Stimulated activated CD4-positive, alpha-beta T cell treated with anti-CD3 and anti-CD28 coated beads, TNF-alpha, amount 100 ng/mL, for 1 hour (primary cell): ENCODE measurements at regions not wholly inside any gene's neighbourhood (a gene's known extent, or its start where the extent isn't known, plus 50 kb on each side); places are given as distances from the start of the nearest gene placed in this dataset.
"Not testable (repeated sequence)": the region's sequence is repeated elsewhere in the genome, so short reads cannot be mapped to it uniquely, and the experiment has no call there.

Experiments
- DNase-seq, 3 donors: peaks; one replicate each; pipeline ENCODE4 v3.0.0-alpha.2; 2020; ENCODE audit warnings: low read depth in 3 of 3, low spot score in 1 of 3

DNA sequence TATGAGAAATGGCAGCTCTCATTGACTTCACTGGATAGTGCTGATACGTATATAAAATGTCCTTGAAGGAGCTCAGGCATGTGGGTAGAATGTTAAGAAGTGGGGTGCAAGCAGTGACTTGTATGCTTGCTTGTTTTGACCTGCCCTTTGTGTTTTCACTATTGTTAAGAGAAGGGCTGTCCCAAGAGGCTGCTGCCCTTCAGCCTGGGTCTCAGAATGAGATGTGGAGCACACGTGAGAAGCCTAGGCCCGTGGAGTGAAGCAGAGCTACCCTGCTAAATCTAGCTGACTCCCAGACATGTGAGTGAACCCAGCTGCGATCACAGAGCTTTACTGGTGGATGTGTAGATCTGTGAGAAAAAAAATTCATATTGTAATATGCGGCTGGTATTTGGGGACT is 305.3 kb upstream of the RGS17 start:
- DNase-seq, result no peak

DNA sequence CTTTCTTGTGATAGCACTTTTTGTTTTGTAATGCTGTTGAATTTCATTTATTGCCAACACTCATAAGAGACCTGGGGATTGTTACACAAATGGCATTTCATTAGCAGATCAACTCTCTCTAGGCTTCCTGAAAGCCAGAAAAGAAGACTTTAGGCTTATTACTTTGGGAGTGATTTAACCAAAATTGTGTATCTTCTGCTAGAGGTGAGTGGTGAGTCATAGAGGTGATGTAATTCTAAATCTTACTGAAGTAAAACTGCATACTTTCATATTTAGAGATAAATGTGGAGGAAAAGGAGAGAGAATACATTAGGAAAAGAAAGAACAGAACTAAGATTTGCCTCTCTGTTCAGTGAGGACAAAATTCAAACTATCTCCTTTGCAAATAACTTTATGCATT is 304.7 kb upstream of the RGS17 start:
- no peak for DNase-seq

DNA sequence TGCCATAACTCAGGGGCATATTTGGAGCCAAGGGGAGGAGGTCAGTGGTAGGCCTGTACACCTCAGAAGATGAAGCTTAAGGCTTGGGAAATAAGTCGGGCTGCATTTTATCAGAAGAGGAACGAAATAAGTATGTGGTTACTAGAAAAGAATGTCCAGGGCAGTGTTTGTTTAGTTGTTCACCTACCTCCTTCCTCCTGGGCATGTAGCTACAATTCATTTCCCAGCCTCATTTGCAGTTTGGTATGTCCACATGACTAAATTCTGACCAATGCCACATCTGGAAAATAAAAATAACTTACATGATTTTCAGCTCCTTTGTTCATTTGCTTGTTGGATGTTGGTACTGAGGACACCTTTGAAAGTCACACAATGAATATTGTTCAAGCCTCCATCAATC is 294.5 kb upstream of the RGS17 start:
- no peak for DNase-seq

DNA sequence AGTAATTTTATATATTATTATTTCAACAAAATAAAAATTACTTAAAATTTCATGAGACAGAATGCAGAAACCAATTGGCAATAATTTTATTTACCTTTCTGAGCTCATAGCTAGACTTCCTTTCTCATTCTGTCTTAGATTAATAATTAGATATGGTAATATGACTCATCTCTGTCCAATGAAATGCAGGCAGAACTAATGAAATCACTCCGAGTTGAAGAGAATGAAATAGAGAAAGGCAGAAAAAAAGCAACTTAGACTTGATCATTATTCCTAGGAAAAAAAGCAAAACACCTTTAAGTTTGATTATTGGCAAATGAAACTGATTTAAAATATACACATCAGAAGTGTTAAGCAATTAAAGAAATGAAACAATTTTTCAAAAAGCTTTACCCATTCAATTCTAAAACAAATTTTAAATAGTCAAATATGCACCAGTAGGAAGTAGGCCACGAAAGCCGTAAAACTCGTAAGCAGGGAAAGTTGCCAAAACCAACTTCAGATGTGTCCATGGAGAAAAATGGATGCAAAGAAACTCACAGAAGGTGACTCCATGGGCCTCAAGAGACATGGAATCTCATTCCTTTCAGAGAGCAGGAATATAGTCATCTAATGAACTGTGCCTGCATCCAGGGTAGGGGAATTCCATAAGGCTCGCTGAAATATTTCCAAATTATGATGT is 293.8 kb upstream of the RGS17 start:
- no peak for DNase-seq

DNA sequence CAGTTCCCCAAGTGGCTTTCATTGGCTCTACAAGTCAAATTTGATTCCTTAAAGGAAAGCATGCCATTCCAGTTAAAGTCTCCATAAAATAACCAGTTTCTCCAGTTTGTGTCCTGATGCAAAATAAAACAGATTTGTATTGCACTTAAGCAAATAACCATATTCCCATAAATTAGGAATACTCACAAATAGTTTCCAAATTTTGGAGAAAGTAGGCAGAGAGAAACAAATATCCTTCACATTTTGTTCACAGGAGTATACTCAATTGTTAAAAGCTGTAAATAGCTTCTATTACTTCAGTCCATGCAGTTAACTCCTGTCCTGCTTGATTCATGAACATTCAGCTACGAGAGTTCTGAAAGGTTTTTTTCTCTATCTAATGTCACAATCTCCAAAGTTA is 281.4 kb upstream of the RGS17 start:
- DNase-seq, result no peak

DNA sequence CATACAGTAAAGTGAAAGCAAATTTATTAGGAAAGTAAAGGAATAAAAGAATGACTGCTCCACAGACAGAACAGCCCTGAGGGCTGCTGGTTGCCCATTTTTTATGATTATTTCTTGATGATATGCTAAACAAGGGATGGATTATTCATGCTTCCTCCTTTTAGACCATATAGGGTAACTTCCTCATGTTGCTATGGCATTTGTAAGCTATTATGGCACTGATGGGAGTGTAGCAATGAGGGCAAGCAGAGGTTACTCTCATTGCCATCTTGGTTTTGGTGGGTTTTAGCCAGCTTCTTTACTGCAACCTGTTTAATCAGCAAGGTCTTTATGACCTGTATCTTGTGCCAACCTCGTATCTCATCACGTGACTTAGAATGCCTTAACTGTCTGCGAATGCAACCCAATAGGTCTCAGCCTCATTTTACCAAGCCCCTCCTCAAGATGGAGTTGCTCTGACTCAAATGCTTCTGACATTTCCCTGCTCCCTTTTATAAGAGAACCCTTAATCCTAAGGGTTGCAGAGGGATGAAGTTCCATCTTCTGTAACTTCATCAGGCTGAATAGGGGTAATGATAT is 280.1 kb upstream of the RGS17 start:
- no peak for DNase-seq

DNA sequence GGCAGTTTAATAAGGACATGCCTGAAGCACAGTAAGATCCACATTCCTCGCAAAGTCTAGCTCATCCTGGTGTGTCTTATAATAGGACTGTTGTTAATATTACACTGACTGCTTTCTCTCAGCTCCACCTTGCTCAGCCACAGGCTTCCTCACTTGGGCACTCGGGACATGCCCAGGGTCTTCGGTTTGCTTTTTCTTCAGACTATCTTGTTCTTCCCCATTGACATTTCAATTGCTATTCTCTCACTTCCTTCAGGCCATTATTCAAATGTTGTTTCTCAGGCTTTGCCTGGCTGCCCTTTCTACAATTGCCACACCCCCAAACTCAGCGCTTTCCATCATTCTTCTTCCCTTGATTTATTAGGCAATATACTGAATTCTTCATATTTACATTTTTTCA is 274.8 kb upstream of the RGS17 start:
- no peak for DNase-seq

DNA sequence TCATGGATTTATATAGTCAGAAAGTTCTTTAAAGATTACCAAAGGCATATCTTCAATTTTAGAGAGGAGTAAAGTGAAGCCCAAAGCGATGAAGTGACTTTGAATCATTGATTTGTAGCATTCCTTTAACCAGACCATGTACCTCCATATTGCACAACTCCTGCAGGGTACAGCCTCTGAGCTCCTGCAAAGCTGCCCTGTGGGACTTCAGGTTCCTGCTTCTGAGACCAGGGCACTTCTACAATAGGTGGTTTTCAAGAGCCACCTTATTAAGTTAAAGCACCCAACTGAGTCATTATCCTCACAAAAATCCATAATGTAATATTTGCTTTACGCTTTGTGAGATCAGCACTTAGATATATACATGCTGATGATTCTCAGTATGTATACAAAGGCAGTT is 270.7 kb upstream of the RGS17 start:
- DNase-seq, result no peak

DNA sequence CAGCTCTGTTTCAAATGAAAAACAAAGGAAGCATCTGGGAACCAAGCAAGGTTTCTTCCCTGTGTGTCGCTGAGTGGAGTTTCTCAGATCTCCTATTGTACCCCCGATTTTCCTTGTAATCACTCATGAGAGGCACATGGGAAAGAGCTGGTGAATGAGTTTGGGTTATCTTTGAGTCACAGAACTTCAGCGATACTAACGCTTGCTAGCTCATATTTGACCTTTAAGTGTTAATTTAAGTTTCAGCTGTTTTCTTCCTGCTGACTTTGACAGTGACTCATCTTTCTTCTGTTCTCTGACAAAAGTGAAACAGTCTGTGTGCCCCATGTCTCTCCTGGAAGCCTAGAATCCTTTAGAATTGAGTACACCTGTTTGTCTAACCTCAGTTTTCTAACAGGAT is 261.1 kb upstream of the RGS17 start:
- DNase-seq, result no peak

DNA sequence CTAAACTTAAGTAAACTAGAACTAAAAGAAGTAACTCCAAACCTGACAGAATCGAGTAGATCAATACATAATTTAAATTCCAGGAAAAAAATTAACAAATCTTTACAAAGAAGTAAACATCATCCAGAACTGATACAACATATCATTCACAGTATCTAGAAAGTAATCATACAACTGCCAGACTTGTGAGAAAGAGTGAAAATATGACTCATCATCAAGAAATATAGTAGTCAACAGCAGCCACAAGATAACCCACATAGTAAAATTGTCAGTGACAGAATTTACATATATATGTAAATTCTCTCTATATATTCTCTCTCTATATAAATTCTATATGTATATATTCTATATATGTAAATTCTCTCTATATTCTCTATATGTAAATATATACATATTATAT is 242.8 kb upstream of the RGS17 start:
- DNase-seq, result no peak

DNA sequence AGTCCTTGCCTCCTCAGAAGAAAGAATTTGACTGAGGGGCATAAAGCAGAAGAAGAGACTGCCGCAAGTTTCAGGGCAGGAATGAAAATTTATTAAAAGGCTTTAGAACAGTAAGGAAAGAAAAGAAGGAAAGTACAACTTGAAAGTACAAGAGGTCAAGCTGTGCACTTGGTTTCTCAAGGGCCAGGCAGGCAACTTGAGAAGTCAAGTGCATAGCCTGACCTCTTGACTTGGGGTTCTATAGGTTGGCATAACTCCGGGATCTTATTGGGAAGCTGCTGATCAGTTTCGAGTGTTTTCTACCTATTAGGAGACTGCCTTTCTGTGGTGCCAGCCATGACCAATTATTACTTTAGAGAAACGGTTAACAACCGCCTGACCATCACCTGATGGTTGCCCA is 237.0 kb upstream of the RGS17 start:
- no peak for DNase-seq

DNA sequence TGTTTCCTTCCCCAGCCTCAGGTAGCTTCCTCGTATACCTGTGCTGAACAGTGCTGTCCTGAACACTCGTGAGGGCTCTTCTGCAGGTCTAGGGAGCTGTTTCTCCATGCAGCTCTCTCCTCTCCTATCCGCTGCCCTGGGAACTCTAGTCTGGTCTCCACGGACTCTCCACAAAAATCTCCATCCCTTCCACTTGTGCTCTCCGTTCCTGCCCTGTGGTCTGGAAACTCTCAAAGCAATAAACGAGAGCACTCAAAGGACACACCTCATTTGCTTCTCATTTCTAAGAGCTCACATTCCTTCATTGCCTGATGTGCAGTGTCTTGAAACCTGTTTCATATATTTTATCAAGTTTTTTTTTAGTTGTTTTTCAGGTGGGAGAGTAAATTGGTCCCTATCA is 235.9 kb upstream of the RGS17 start:
- DNase-seq, result no peak

DNA sequence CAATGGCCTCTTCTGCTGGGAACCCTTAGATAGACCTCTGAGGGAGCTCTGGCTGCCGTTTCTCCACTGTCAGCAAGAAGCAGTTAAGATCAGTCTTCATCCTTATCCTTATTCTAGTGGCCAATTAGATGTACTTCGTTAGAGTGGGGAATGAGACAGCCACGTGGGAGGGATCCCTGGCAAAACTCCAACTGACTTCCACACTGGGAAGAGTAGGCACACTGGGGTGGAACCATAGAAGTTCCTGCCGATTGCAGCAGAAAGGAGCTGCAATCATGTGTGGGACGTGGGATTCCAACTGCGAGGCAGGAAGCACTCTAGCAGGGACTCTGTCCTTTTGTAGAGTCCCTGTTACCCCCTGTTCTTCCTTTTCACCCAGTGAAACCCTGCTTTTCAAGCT is 226.3 kb upstream of the RGS17 start:
- no peak for DNase-seq

DNA sequence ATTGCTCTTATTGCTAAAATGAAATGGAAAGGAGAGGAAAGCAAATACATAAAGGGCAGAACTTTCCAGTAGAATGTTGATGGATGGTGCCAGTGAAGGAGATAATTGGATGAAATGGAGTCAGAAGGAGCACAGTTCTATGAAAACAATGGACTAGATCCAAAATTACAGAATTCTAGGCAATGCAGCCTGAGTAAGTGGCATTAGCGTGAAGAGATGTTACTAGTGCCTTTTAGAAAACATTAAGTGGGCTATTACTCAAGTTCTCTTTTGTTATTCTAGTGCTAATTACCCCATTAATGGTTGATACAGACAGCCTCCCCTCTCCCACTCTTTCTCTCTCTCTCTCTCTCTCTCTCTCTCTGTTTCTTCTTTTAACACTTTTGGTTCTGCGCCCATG is 209.5 kb upstream of the RGS17 start:
- DNase-seq, result no peak

DNA sequence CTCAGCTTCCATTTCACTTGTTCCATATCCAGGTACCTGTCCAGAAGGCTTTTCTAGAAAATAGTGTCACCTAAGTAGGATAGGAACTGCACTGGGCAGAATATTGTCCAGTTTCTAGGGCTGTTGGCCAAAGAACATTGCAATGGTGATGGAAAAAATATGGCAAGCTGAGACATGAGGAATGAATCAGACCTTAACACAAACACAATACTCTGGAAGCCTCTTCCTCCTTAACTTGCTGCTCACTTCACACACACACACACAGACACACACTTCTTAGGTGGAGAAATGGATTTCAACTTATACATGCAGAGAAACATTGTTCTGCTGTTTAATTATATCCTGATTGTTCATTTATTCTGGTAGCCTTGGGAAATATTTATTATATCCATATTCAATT is 203.0 kb upstream of the RGS17 start:
- DNase-seq, result no peak

DNA sequence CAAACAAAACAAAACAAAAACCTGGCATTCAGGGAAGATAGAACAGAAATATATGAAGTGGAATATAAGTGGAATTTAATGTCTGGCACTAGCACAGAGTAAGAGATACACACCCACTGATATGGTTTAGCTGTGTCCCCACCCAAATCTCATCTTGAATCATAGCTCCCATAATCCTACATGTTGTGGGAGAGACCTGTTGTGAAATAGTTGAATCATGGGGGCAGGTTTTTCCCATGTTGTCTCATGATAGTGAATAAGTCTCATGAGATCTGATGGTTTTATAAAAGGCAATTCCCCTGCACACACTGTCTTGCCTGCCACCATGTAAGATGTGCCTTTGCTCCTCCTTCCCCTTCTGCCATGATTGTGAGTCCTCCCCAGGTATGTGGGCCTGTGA is 200.1 kb upstream of the RGS17 start:
- not testable (repeated sequence) for DNase-seq

DNA sequence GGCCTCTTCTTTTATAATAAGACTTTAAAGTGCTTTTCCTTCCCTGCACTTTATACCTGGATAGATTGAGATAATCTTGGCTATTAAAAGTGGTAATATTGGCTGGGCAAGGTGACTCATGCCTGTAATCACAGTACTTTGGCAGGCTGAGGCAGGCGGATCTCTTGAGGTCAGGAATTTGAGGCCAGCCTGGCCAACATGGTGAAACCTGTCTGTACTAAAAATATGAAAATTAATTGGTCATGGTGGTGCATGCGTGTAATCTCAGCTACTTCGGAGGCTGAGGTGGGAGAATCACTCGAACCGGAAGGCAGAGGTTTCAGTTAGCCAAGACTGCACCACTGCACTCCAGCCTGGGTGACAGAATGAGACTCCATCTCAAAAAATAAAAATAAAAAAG is 197.1 kb upstream of the RGS17 start:
- no peak for DNase-seq

DNA sequence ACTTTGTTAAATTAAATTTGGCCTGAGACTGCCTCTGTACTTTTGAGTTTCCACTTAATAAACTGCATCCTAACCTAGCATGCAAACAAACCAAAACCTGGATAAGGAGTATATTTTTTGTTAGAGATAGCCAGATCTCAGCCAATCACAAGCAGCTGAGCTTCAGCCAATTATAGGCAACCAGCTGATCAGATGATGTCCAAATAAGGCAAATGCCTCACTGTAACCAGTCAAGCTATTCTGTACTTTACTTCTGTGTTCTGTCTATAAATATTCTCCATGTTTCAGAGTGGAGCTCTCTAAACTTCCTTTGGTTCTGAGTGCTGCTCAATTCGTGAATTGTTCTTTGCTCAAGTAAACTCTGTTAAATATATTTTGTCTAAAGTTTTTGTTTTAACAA is 194.6 kb upstream of the RGS17 start:
- no peak for DNase-seq

DNA sequence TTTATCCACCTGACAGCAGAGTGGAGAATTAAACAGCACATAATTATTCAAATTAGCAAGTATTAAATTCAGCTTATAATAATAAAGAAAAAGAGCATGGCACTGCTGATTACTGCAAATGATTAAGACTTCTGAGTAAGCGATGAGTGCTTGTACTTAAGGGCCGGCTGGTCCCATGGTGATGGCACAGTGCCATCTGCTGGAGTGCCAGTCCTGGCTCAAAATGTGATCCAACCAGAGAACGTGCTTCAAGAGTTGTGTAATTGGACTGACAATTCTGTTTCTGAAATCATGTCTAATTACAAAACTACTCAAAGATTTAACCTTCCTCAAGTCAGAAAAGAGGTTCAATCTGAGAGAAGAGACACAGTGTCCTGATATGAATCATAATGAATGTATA is 181.6 kb upstream of the RGS17 start:
- no peak for DNase-seq

DNA sequence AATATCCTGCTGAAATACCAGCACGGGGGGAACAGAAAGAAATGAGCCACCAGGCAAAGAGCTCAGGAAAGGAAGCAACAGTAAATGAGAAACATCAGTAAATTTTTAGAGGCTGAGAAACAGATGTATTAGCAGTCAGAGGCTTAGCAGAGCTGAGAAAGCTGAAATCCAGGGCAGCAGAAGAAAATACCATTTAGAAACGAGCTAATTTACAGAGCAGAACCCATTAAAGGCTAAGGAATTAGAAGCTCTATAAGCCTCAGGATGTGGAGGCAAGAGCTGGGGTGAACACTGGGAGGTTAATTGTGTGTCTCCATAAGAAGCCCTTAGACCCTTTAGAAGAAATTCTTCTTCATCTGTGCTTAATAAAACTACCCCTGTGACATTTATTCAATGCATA is 178.6 kb upstream of the RGS17 start:
- DNase-seq, result no peak

DNA sequence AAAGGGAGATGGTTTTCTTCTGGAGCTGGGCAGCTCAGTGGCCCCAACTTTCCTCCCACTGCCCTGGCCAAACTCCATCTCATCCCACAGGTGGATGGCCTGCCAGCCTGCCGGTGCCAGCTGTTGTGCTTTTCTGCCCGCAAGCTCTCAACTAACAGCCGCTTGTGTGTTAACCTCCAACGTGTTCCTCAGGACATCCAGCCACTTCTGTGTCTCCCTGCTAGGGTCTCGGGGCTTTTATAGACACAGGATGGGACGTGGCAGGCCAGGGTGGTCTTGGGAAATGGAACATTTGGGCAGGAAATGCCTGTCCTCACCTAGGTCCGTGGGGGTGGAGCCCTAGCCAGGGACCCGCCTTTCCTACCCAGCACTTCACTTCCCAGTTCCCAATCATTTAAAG is 171.1 kb upstream of the RGS17 start:
- no peak for DNase-seq

DNA sequence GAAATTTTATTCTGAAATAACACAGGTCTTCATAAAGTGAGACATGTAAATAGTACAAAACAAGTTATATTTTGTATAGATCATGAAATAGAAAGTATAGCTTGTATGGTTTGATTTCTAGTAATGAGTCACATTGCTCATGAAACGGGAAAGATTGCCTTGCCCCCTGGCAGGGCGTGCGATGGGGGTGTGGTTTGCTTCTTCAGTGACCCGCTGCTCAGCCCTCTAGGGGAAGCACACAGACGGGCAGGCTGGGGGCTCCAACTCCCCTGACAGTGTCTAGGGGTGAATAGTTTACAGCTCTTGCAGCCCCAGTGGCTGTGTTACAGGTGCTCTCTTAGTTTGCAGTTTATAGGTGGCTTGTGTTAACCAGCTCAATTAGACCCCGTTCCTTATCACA is 170.5 kb upstream of the RGS17 start:
- DNase-seq, result no peak

DNA sequence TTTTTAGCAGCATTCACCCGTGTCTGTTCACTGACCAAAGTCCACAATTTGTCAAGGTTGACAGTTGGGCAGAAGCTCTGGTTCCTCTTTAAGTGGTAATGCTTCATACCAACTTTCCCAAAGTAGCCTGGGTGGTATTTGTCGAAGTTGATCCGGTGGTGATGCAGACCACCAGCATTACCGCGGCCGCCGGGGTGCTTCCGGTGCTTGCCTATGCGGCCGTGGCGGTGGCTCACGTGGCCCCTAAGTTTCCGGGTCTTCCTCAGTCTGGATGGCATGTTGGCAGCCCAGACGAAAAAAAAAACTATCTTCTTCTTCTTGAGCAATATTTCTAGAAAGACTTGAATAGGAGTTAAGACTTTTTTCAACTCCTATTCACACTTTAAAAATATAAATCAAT is 151.4 kb upstream of the RGS17 start:
- DNase-seq, result not testable (repeated sequence)

DNA sequence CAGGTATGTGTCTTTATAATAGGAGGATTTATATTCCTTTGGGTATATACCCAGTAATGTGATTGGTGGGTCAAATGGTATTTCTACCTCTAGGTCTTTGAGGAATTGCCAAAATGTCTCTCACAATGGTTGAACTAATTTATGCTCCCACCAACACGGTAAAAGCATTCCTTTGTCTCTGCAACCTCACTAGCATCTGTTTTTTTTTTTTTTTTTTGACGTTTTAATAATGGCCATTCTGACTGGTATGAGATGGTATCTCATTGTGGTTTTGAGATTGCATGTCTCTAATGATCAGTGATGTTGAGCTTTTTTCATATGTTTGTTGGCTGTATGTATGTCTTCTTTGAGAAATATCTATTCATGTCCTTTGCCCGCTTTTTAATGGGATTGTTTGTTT is 144.9 kb upstream of the RGS17 start:
- DNase-seq, result no peak
